K562 (cell line): ENCODE measurements at regions not wholly inside any gene's neighbourhood (a gene's known extent, or its start where the extent isn't known, plus 50 kb on each side); places are given as distances from the start of the nearest gene placed in this dataset.
"Not testable (repeated sequence)": the region's sequence is repeated elsewhere in the genome, so short reads cannot be mapped to it uniquely, and the experiment has no call there.

Experiments
- ATAC-seq: fragments of 200-7000 bp; cut with Tn5 transposase; 3 replicates; pipeline ENCODE4 v1.9.1; 2020; ENCODE audit warnings: moderate library complexity
- BruUV-seq: library from RNA; stranded (reverse); fragments of 400-500 nt; replicated peaks from 2 replicates; lab custom pipeline; 2021; lab: Mats Ljungman, UMichigan
- CTCF ChIA-PET: fragments of 300-600 bp; formaldehyde crosslinking; extraction: SDS; loops from one replicate; lab custom pipeline; 2021; ENCODE audit warnings: low intra/inter-chr PET ratio; lab: Yijun Ruan, JAX
- POLR2A ChIA-PET: fragments of 300-600, 350-650 bp; sonication (Branson Sonifier 250); formaldehyde crosslinking; extraction: SDS; loops from one replicate; lab custom pipeline; 2021; ENCODE audit warnings: antibody characterized with exemption, inconsistent platforms; lab: Yijun Ruan, JAX
- DNase-seq, 4 experiments: peaks; one replicate each; pipeline versions ENCODE4 v3.0.0 to v3.0.0-alpha.2; 2011 to 2018; ENCODE audit warnings: low spot score in 3 of 4, mixed read lengths in 3 of 4; ENCODE audit errors: extremely low read depth in 1 of 4
- FAIRE-seq: peaks from 2 replicates; lab custom pipeline; 2011; peaks lifted over from hg19 to GRCh38; lab: Jason Lieb, UNC
- H2AFZ ChIP-seq: 2 replicates; pipeline ENCODE4 v1.6.0; 2011; ENCODE audit warnings: low read depth, low read length, control low read depth, inconsistent platforms
- H3K27ac ChIP-seq: fragments of 200-600 bp; 3 replicates; pipeline ENCODE4 v1.8.0; 2011; ENCODE audit warnings: low read depth, mild to moderate bottlenecking, control low read depth, inconsistent platforms, low read length, moderate library complexity, mixed read lengths; ENCODE audit errors: extremely low read depth
- H3K27me3 ChIP-seq, 2 experiments: fragments of 300-600 bp in 1 of 2; 2 replicates in 1 of 2; 3 replicates in 1 of 2; pipeline versions ENCODE4 v1.6.0 to v1.8.0; 2011; ENCODE audit warnings: inconsistent platforms in 2 of 2, low read length in 2 of 2, mild to moderate bottlenecking in 1 of 2, mixed read lengths in 1 of 2, moderate library complexity in 1 of 2; ENCODE audit not compliant: control insufficient read depth in 2 of 2, insufficient read depth in 2 of 2
- H3K36me3 ChIP-seq: fragments of 300-600 bp; 3 replicates; pipeline ENCODE4 v1.8.0; 2011; ENCODE audit warnings: mild to moderate bottlenecking, low read length, inconsistent platforms; ENCODE audit not compliant: control insufficient read depth, insufficient read depth
- H3K4me1 ChIP-seq, 2 experiments: fragments of 200-600 bp in 1 of 2; replicated peaks in 1 of 2; 2 replicates in 1 of 2; 3 replicates in 1 of 2; pipeline versions ENCODE4 v1.5.1 to v1.8.0; 2011; ENCODE audit warnings: inconsistent platforms in 2 of 2, low read length in 2 of 2, mild to moderate bottlenecking in 1 of 2, mixed read lengths in 1 of 2, moderate library complexity in 1 of 2; ENCODE audit not compliant: control insufficient read depth in 2 of 2, insufficient read depth in 2 of 2
- H3K4me2 ChIP-seq: 2 replicates; pipeline ENCODE4 v1.6.1; 2011; ENCODE audit warnings: low read length, control low read depth, inconsistent platforms, mixed read lengths; ENCODE audit not compliant: insufficient read depth
- H3K4me3 ChIP-seq: fragments of 200-600 bp; sonication (generic), shearing (Covaris generic); 2 replicates; pipeline ENCODE4 v1.5.1; 2016; ENCODE audit warnings: control low read depth, inconsistent platforms
- H3K79me2 ChIP-seq: fragments of 200-600 bp; 3 replicates; pipeline ENCODE4 v1.8.0; 2011; ENCODE audit warnings: low read length, inconsistent platforms; ENCODE audit not compliant: control insufficient read depth, insufficient read depth
- H3K9ac ChIP-seq, 2 experiments: 2 replicates each; pipeline versions ENCODE4 v1.6.0 to v1.6.1; 2011; ENCODE audit warnings: low read depth in 2 of 2, low read length in 2 of 2, control low read depth in 1 of 2, inconsistent platforms in 1 of 2, mild to moderate bottlenecking in 1 of 2, mixed read lengths in 1 of 2; ENCODE audit not compliant: insufficient read depth in 1 of 2
- H3K9me1 ChIP-seq: one replicate; pipeline ENCODE4 v1.6.0; 2011; ENCODE audit warnings: inconsistent platforms, mild to moderate bottlenecking, low read length, moderate library complexity; ENCODE audit not compliant: control insufficient read depth, insufficient read depth
- H3K9me3 ChIP-seq: replicated peaks from 2 replicates; pipeline ENCODE4 v1.5.1; 2011; ENCODE audit warnings: low read depth, low read length, inconsistent platforms; ENCODE audit not compliant: control insufficient read depth, insufficient read depth
- H4K20me1 ChIP-seq: replicated peaks from 2 replicates; pipeline ENCODE4 v1.6.1; 2011; ENCODE audit warnings: low read length, inconsistent platforms, mixed read lengths; ENCODE audit not compliant: control insufficient read depth, insufficient read depth
- WGBS: fragments of 100-300 bp; shearing (Covaris generic); methylation state at CpG from one replicate; pipeline ENCODE4 v1.1.6; 2016; ENCODE audit warnings: low coverage, mixed read lengths; ENCODE audit not compliant: insufficient coverage; ENCODE audit errors: missing lambda C conversion rate; 5-methylcytosine and 5-hydroxymethylcytosine counted together
- in situ Hi-C: fragments of 300-500 bp; cut with MboI; formaldehyde crosslinking; loops from 4 replicates; pipeline ENCODE4 v1.15.0; 2018; ENCODE audit warnings: inconsistent platforms, mixed read lengths
- intact Hi-C: fragments of 100-400 bp; cut with micrococcal nuclease; formaldehyde crosslinking; loops from 2 replicates; pipeline ENCODE4 v1.14.2; 2022

DNA sequence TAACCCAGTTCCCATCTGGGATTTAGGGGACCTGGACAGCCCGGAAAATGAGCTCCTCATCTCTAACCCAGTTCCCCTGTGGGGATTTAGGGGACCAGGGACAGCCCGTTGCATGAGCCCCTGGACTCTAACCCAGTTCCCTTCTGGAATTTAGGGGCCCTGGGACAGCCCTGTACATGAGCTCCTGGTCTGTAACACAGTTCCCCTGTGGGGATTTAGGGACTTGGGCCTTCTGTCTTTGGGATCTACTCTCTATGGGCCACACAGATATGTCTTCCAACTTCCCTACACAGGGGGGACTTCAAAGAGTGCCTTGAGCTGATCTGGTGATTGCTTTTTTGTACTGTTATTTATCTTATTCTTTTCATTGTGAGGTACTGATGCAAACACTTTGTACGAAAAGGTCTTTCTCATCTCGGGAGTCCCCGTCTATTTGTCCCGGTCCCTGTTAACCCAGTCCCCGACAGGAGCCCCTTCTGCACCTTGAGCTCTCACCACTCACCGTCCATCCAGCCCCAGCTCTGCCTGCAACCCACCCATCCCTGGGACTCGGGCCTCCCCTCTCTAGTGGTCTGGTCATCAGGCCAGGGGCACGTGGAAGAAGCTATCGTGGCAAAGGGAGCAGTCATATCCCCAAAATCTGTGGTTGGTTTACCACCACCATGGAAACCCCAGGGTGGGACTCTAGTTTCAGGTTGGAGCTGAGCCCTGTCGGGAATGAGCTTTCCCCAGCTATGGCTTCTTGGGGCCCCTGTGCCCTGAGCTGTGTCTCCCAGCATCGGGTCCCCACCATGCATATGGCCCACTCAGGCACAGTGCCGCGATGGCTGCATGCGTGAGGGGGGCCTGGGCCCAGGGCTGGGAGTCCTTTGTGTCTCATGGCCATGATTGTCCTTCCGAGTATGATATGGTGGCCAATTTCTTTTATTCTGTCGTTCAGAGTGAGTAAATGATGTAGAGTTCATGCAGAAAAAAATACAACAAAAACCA, 270.4 kb upstream of the PLCXD1 start:
- H3K9me1 ChIP-seq, H3K36me3 ChIP-seq, H3K9me3 ChIP-seq, intact Hi-C loops, H3K27ac ChIP-seq, H3K27me3 ChIP-seq, ATAC-seq, H3K79me2 ChIP-seq, H3K9ac ChIP-seq, in situ Hi-C loops, H3K4me1 ChIP-seq, FAIRE-seq, H3K4me2 ChIP-seq, POLR2A ChIA-PET, BruUV-seq, H3K4me3 ChIP-seq, CTCF ChIA-PET, H4K20me1 ChIP-seq, H2AFZ ChIP-seq, DNase-seq: not testable (repeated sequence)
- WGBS = 60% methylated on average over 1 of the region's 18 CpGs

- H3K9ac ChIP-seq, H2AFZ ChIP-seq, H3K27me3 ChIP-seq, H3K4me2 ChIP-seq, CTCF ChIA-PET, BruUV-seq, in situ Hi-C loops, H3K4me1 ChIP-seq, H3K36me3 ChIP-seq, H3K9me1 ChIP-seq, H4K20me1 ChIP-seq, intact Hi-C loops, H3K4me3 ChIP-seq, DNase-seq, H3K9me3 ChIP-seq, FAIRE-seq, POLR2A ChIA-PET, H3K79me2 ChIP-seq, H3K27ac ChIP-seq: not testable (repeated sequence)
- peak; percentile 85 for ATAC-seq
- WGBS = no CpG with 5 or more reads among the region's 45 CpGs
Observed at GRCh38 chrX:13821-14443, 267.2 kb upstream of the PLCXD1 start.

GRCh38 chrX:14452-14851, 266.7 kb upstream of the PLCXD1 start:
- intact Hi-C loops, H3K27ac ChIP-seq, H3K9ac ChIP-seq, CTCF ChIA-PET, H3K9me3 ChIP-seq, DNase-seq, H3K9me1 ChIP-seq, ATAC-seq, H3K4me1 ChIP-seq, H4K20me1 ChIP-seq, H2AFZ ChIP-seq, POLR2A ChIA-PET, in situ Hi-C loops, H3K27me3 ChIP-seq, H3K36me3 ChIP-seq, H3K4me3 ChIP-seq, FAIRE-seq, H3K79me2 ChIP-seq, H3K4me2 ChIP-seq, BruUV-seq: not testable (repeated sequence)
- WGBS = no CpG with 5 or more reads among the region's 39 CpGs
